IMR-90 (cell line): ENCODE measurements at regions not wholly inside any gene's neighbourhood (a gene's known extent, or its start where the extent isn't known, plus 50 kb on each side); places are given as distances from the start of the nearest gene placed in this dataset.

ENCODE experiments used
- ATAC-seq: fragments of 200-7000 bp; cut with Tn5 transposase; 2 replicates; pipeline ENCODE4 v1.9.1; 2020; ENCODE audit warnings: low read depth, mild to moderate bottlenecking, moderate library complexity
- BruUV-seq: library from RNA; stranded (reverse); fragments of 400-500 nt; replicated peaks from 2 replicates; lab custom pipeline; 2021; lab: Mats Ljungman, UMichigan
- CTCF ChIA-PET: fragments of 300-600 bp; formaldehyde crosslinking; extraction: SDS; loops from one replicate; lab custom pipeline; 2021; ENCODE audit warnings: antibody characterized with exemption; lab: Yijun Ruan, JAX
- POLR2A ChIA-PET: fragments of 300-600 bp; sonication (Branson Sonifier 250); formaldehyde crosslinking; loops from one replicate; lab custom pipeline; 2022; ENCODE audit warnings: antibody characterized with exemption; ENCODE audit not compliant: unreplicated experiment; lab: Charles Lee
- DNase-seq: peaks from one replicate; pipeline ENCODE4 v3.0.0; 2013
- H2AFZ ChIP-seq: replicated peaks from 2 replicates; pipeline ENCODE3; 2013; ENCODE audit warnings: low read length, mild to moderate bottlenecking; ENCODE audit not compliant: poor library complexity
- H2AK5ac ChIP-seq: 2 replicates; pipeline ENCODE4 v1.6.1; 2013; ENCODE audit warnings: low read depth, low read length, inconsistent platforms
- H2AK9ac ChIP-seq: replicated peaks from 2 replicates; pipeline ENCODE3; 2013; ENCODE audit warnings: mild to moderate bottlenecking, low read depth, low read length, moderate library complexity; ENCODE audit not compliant: poor library complexity
- H2BK120ac ChIP-seq: 2 replicates; pipeline ENCODE4 v1.6.1; 2013; ENCODE audit warnings: low read depth, low read length, inconsistent platforms
- H2BK15ac ChIP-seq: 3 replicates; pipeline ENCODE4 v1.6.1; 2013; ENCODE audit warnings: low read depth, low read length, inconsistent platforms
- H2BK20ac ChIP-seq: 2 replicates; pipeline ENCODE4 v1.6.1; 2013; ENCODE audit warnings: low read depth, mild to moderate bottlenecking, inconsistent platforms, low read length, moderate library complexity
- H2BK5ac ChIP-seq: 2 replicates; pipeline ENCODE4 v1.6.1; 2013; ENCODE audit warnings: mild to moderate bottlenecking, low read depth, low read length, inconsistent platforms; ENCODE audit not compliant: poor library complexity, severe bottlenecking
- H3K14ac ChIP-seq: replicated peaks from 2 replicates; pipeline ENCODE4 v1.6.1; 2013; ENCODE audit warnings: low read depth, low read length, inconsistent platforms
- H3K18ac ChIP-seq: 2 replicates; pipeline ENCODE4 v1.6.1; 2013; ENCODE audit warnings: low read depth, low read length, control low read depth
- H3K23ac ChIP-seq: 2 replicates; pipeline ENCODE4 v1.6.1; 2013; ENCODE audit warnings: low read depth, low read length, inconsistent platforms
- H3K27ac ChIP-seq: 2 replicates; pipeline ENCODE4 v1.5.1; 2013; ENCODE audit warnings: mild to moderate bottlenecking, control low read depth, low read length; ENCODE audit not compliant: insufficient read depth
- H3K27me3 ChIP-seq: 2 replicates; pipeline ENCODE4 v1.6.1; 2013; ENCODE audit warnings: low read length; ENCODE audit not compliant: control insufficient read depth, insufficient read depth
- H3K36me3 ChIP-seq: 2 replicates; pipeline ENCODE4 v1.6.1; 2013; ENCODE audit warnings: low read length, mixed read lengths; ENCODE audit not compliant: control insufficient read depth, insufficient read depth
- H3K4ac ChIP-seq: 2 replicates; pipeline ENCODE4 v1.6.1; 2013; ENCODE audit warnings: low read depth, low read length, inconsistent platforms
- H3K4me1 ChIP-seq: 2 replicates; pipeline ENCODE4 v1.6.1; 2013; ENCODE audit warnings: low read length, mixed read lengths; ENCODE audit not compliant: control insufficient read depth, insufficient read depth
- H3K4me2 ChIP-seq: 2 replicates; pipeline ENCODE4 v1.6.1; 2013; ENCODE audit warnings: low read depth, mild to moderate bottlenecking, control low read depth, low read length, moderate library complexity
- H3K4me3 ChIP-seq: 2 replicates; pipeline ENCODE4 v1.5.1; 2013; ENCODE audit warnings: low read depth, mild to moderate bottlenecking, control low read depth, low read length, moderate library complexity; ENCODE audit not compliant: insufficient read depth
- H3K56ac ChIP-seq: 2 replicates; pipeline ENCODE4 v1.6.1; 2013; ENCODE audit warnings: low read length, inconsistent platforms; ENCODE audit not compliant: insufficient read depth; ENCODE audit errors: extremely low read depth
- H3K79me1 ChIP-seq, 2 experiments: 2 replicates each; pipeline ENCODE4 v1.6.1; 2013; ENCODE audit warnings: low read length in 2 of 2, inconsistent platforms in 1 of 2, low read depth in 1 of 2
- H3K9ac ChIP-seq: 2 replicates; pipeline ENCODE4 v1.6.1; 2013; ENCODE audit warnings: low read depth, low read length, control low read depth
- H3K9me1 ChIP-seq: 2 replicates; pipeline ENCODE4 v1.6.1; 2013; ENCODE audit warnings: low read length, inconsistent platforms; ENCODE audit not compliant: insufficient read depth
- H3K9me3 ChIP-seq: 2 replicates; pipeline ENCODE4 v1.6.1; 2013; ENCODE audit warnings: low read length; ENCODE audit not compliant: control insufficient read depth, insufficient read depth
- H4K20me1 ChIP-seq: 2 replicates; pipeline ENCODE4 v1.6.1; 2013; ENCODE audit warnings: low read length, inconsistent platforms; ENCODE audit not compliant: insufficient read depth
- H4K5ac ChIP-seq: 2 replicates; pipeline ENCODE4 v1.6.1; 2013; ENCODE audit warnings: mild to moderate bottlenecking, low read depth, low read length, control low read depth
- H4K8ac ChIP-seq, 2 experiments: 2 replicates each; pipeline ENCODE4 v1.6.1; 2013; ENCODE audit warnings: low read depth in 2 of 2, low read length in 2 of 2, control low read depth in 1 of 2, inconsistent platforms in 1 of 2
- H4K91ac ChIP-seq: 2 replicates; pipeline ENCODE4 v1.6.1; 2013; ENCODE audit warnings: low read depth, low read length, inconsistent platforms; ENCODE audit not compliant: insufficient read depth
- BHLHE40 ChIP-seq: fragments of 150-350 bp; IDR thresholded peaks from 2 replicates; pipeline ENCODE4 v1.6.1; 2016; ENCODE audit warnings: mild to moderate bottlenecking, low read depth, low read length
- CEBPB ChIP-seq: IDR thresholded peaks from 2 replicates; pipeline ENCODE4 v1.6.1; 2012; ENCODE audit warnings: low read depth, low read length, improper control_type of control experiment
- CHD1 ChIP-seq: IDR thresholded peaks from 2 replicates; pipeline ENCODE4 v1.6.1; 2012; ENCODE audit warnings: low read depth, low read length, improper control_type of control experiment
- FOS ChIP-seq: fragments of 150-350 bp; IDR thresholded peaks from 2 replicates; pipeline ENCODE4 v1.6.1; 2016; ENCODE audit warnings: low read depth, low read length
- MAZ ChIP-seq: IDR thresholded peaks from 2 replicates; pipeline ENCODE4 v1.6.1; 2012; ENCODE audit warnings: low read depth, mild to moderate bottlenecking, low read length, improper control_type of control experiment, moderate library complexity, borderline replicate concordance
- MXI1 ChIP-seq: IDR thresholded peaks from 2 replicates; pipeline ENCODE4 v1.6.1; 2012; ENCODE audit warnings: low read depth, mild to moderate bottlenecking, low read length, moderate library complexity, borderline replicate concordance
- NFE2L2 ChIP-seq: fragments of 150-350 bp; IDR thresholded peaks from 2 replicates; pipeline ENCODE4 v1.6.1; 2016; ENCODE audit warnings: low read depth, mild to moderate bottlenecking, low read length
- POLR2A ChIP-seq: IDR thresholded peaks from 2 replicates; pipeline ENCODE4 v1.6.1; 2012; ENCODE audit warnings: mild to moderate bottlenecking, low read depth, low read length
- RAD21 ChIP-seq: IDR thresholded peaks from 2 replicates; pipeline ENCODE4 v1.6.1; 2012; ENCODE audit warnings: low read length, improper control_type of control experiment
- RCOR1 ChIP-seq: IDR thresholded peaks from 2 replicates; pipeline ENCODE4 v1.6.1; 2012; ENCODE audit warnings: mild to moderate bottlenecking, low read length, improper control_type of control experiment; ENCODE audit not compliant: insufficient replicate concordance
- RFX5 ChIP-seq: IDR thresholded peaks from 2 replicates; pipeline ENCODE4 v1.8.0; 2012; ENCODE audit warnings: low read depth, mild to moderate bottlenecking, low read length, moderate library complexity
- SMC3 ChIP-seq: fragments of 150-350 bp; IDR thresholded peaks from 2 replicates; pipeline ENCODE4 v1.6.1; 2016; ENCODE audit warnings: low read depth, mild to moderate bottlenecking, antibody characterized with exemption, low read length, moderate library complexity
- WGBS, 2 experiments: methylation state at CpG; one replicate each; pipeline versions ENCODE4 v1.1.5 to v1.1.7; 2013; ENCODE audit warnings: missing lambda C conversion rate in 2 of 2; ENCODE audit not compliant: insufficient read length in 1 of 2; ENCODE audit errors: extremely low coverage in 2 of 2; 5-methylcytosine and 5-hydroxymethylcytosine counted together
- dilution Hi-C: fragments of 300-500 bp; cut with HindIII; formaldehyde crosslinking; loops from one replicate; pipeline ENCODE4 v1.14.3; 2018; ENCODE audit warnings: low sequenced_read_pairs; ENCODE audit not compliant: unreplicated experiment
- in situ Hi-C: fragments of 300-500 bp; cut with MboI; formaldehyde crosslinking; loops from 3 replicates; pipeline ENCODE4 v1.14.3; 2019; ENCODE audit warnings: low sequenced_read_pairs, inconsistent platforms, mixed read lengths
- intact Hi-C: fragments of 100-400 bp; cut with micrococcal nuclease; formaldehyde crosslinking; loops from 2 replicates; pipeline ENCODE4 v1.10.0; 2022
- TF ChIP-seq, protein P1 (sequence below): fragments of 150-350 bp; IDR thresholded peaks from 2 replicates; pipeline ENCODE4 v1.6.1; 2016; ENCODE audit warnings: low read depth, mild to moderate bottlenecking, low read length, moderate library complexity, borderline replicate concordance
- TF ChIP-seq, protein P2 (sequence below): fragments of 150-350 bp; IDR thresholded peaks from 2 replicates; pipeline ENCODE4 v1.6.1; 2017; ENCODE audit warnings: mild to moderate bottlenecking, antibody characterized with exemption, low read length, low read depth
- TF ChIP-seq, protein P3 (sequence below): conservative IDR thresholded peaks from 2 replicates; pipeline ENCODE4 v1.5.1; 2012; ENCODE audit warnings: mild to moderate bottlenecking, low read depth, low read length, improper control_type of control experiment

DNA sequence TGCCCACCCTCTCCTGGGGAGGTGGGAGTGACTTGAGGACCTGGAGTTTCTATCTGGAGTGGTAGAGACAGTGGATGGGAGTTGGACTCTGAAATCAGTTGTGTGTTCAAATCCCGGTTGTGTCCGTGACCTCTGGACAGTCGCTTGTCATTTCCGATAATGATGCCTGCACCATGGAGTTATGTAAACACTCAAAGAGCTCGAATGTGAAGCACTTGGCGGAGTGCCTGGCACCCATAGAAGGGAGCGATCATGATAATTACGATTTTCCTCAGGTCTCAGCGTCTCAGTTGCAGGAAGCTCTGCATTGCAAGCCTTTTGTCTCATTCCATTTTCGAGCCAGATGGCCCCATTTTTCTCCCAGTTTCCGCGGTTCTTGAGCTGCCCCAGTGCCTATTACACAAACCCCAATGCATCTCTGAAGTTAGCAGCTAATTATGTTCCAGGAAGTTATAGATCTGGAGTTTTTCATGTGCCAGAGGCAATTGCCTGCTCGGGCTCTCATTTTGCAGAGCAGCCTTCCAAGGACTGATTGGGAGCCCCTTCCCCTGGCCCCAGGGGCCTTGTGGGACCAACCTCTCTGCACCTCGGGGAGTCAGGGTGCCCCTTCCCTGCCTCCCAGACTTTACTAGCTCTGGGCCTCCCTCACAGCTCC, 175.5 kb upstream of the MVB12B start:
- H3K4ac ChIP-seq = no peak overlapping the region
- H3K9me3 ChIP-seq = no peaks in the 10 kb centered on the region
- H3K79me1 ChIP-seq = no peaks in the 10 kb centered on the region
- no peak overlapping the region for H3K27ac ChIP-seq
- no peak overlapping the region for H3K4me3 ChIP-seq
- 12% methylated on average over 6 of the region's 14 CpGs; no CpG with 5 or more reads in 1 of the 2 experiments for WGBS, 2 experiments
- H2AFZ ChIP-seq = no peak overlapping the region
- no peak overlapping the region for H4K5ac ChIP-seq
- no peak overlapping the region for H4K8ac ChIP-seq
- no peak overlapping the region for H3K14ac ChIP-seq
- H4K91ac ChIP-seq = no peak overlapping the region
- in situ Hi-C loops (no loop called here), dilution Hi-C loops (no loop called here), intact Hi-C loops (no loop called here)
- ATAC-seq (no peak), DNase-seq (no peak)
- H2BK20ac ChIP-seq = no peak overlapping the region
- peaks cover 34% of the 10 kb centered on the region for H3K27me3 ChIP-seq
- H3K18ac ChIP-seq = no peak overlapping the region
- H3K9me1 ChIP-seq = no peaks in the 10 kb centered on the region
- H2AK9ac ChIP-seq = no peak overlapping the region
- no peak overlapping the region for H3K23ac ChIP-seq
- no TSS peak for BruUV-seq
- POLR2A ChIA-PET = no interaction called here
- H3K36me3 ChIP-seq = no peaks in the 10 kb centered on the region
- no peak overlapping the region for H2BK5ac ChIP-seq
- CTCF ChIA-PET = no interaction called here
- no peak overlapping the region for H2AK5ac ChIP-seq
- no peak overlapping the region for H2BK15ac ChIP-seq
- H4K20me1 ChIP-seq = no peaks in the 10 kb centered on the region
- H3K4me2 ChIP-seq = no peak overlapping the region
- no peak overlapping the region for H2BK120ac ChIP-seq
- H3K9ac ChIP-seq = no peak overlapping the region
- TF ChIP-seq, protein P1, sequence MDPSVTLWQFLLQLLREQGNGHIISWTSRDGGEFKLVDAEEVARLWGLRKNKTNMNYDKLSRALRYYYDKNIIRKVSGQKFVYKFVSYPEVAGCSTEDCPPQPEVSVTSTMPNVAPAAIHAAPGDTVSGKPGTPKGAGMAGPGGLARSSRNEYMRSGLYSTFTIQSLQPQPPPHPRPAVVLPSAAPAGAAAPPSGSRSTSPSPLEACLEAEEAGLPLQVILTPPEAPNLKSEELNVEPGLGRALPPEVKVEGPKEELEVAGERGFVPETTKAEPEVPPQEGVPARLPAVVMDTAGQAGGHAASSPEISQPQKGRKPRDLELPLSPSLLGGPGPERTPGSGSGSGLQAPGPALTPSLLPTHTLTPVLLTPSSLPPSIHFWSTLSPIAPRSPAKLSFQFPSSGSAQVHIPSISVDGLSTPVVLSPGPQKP = no peak
- TF ChIP-seq, protein P2, sequence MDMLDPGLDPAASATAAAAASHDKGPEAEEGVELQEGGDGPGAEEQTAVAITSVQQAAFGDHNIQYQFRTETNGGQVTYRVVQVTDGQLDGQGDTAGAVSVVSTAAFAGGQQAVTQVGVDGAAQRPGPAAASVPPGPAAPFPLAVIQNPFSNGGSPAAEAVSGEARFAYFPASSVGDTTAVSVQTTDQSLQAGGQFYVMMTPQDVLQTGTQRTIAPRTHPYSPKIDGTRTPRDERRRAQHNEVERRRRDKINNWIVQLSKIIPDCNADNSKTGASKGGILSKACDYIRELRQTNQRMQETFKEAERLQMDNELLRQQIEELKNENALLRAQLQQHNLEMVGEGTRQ = no peak
- TF ChIP-seq FOS = no peak
- no peak for TF ChIP-seq BHLHE40
- TF ChIP-seq CHD1 = no peak
- no peak for TF ChIP-seq MXI1
- TF ChIP-seq, protein P3, sequence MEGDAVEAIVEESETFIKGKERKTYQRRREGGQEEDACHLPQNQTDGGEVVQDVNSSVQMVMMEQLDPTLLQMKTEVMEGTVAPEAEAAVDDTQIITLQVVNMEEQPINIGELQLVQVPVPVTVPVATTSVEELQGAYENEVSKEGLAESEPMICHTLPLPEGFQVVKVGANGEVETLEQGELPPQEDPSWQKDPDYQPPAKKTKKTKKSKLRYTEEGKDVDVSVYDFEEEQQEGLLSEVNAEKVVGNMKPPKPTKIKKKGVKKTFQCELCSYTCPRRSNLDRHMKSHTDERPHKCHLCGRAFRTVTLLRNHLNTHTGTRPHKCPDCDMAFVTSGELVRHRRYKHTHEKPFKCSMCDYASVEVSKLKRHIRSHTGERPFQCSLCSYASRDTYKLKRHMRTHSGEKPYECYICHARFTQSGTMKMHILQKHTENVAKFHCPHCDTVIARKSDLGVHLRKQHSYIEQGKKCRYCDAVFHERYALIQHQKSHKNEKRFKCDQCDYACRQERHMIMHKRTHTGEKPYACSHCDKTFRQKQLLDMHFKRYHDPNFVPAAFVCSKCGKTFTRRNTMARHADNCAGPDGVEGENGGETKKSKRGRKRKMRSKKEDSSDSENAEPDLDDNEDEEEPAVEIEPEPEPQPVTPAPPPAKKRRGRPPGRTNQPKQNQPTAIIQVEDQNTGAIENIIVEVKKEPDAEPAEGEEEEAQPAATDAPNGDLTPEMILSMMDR = no peak
- no peak for TF ChIP-seq RCOR1
- TF ChIP-seq MAZ = no peak
- TF ChIP-seq RAD21 = no peak
- no peak for TF ChIP-seq POLR2A
- TF ChIP-seq SMC3 = no peak
- no peak for TF ChIP-seq RFX5
- no peak for TF ChIP-seq NFE2L2
- no peak for TF ChIP-seq CEBPB
- no peak overlapping the region for H3K56ac ChIP-seq
- H3K4me1 ChIP-seq = no peaks in the 10 kb centered on the region
